Liver (tissue), 3 donors: ENCODE measurements at regions not wholly inside any gene's neighbourhood (a gene's known extent, or its start where the extent isn't known, plus 50 kb on each side); places are given as distances from the start of the nearest gene placed in this dataset.

Source experiments
- FOXA1 ChIP-seq: IDR thresholded peaks from 2 replicates; pipeline ENCODE4 v1.6.1; 2016; ENCODE audit warnings: antibody characterized with exemption
- RAD21 ChIP-seq, 2 donors: IDR thresholded peaks; 2 replicates each; pipeline ENCODE4 v1.6.1; 2016; ENCODE audit warnings: antibody characterized with exemption in 2 of 2, mild to moderate bottlenecking in 2 of 2
- RXRA ChIP-seq, 2 donors: IDR thresholded peaks; 2 replicates each; pipeline ENCODE4 v1.6.1; 2017 to 2018; ENCODE audit warnings: antibody characterized with exemption in 2 of 2, mild to moderate bottlenecking in 1 of 2
- TF ChIP-seq, protein P1 (sequence below): IDR thresholded peaks from 2 replicates; pipeline ENCODE4 v1.6.1; 2016; ENCODE audit warnings: antibody characterized with exemption, mild to moderate bottlenecking
- TF ChIP-seq, protein P2 (sequence below): IDR thresholded peaks from 2 replicates; pipeline ENCODE4 v1.6.1; 2016; ENCODE audit warnings: antibody characterized with exemption
- TF ChIP-seq, protein P3 (sequence below): fragments of 150-350 bp; IDR thresholded peaks from 2 replicates; pipeline ENCODE4 v1.5.1; 2017; ENCODE audit warnings: improper control_type of control experiment, low read depth, low read length; ENCODE audit not compliant: missing input control
- TF ChIP-seq, protein P4 (sequence below): IDR thresholded peaks from 2 replicates; pipeline ENCODE4 v1.6.1; 2016; ENCODE audit warnings: antibody characterized with exemption
- donor health status: healthy.
- donor health status: healthy.

DNA sequence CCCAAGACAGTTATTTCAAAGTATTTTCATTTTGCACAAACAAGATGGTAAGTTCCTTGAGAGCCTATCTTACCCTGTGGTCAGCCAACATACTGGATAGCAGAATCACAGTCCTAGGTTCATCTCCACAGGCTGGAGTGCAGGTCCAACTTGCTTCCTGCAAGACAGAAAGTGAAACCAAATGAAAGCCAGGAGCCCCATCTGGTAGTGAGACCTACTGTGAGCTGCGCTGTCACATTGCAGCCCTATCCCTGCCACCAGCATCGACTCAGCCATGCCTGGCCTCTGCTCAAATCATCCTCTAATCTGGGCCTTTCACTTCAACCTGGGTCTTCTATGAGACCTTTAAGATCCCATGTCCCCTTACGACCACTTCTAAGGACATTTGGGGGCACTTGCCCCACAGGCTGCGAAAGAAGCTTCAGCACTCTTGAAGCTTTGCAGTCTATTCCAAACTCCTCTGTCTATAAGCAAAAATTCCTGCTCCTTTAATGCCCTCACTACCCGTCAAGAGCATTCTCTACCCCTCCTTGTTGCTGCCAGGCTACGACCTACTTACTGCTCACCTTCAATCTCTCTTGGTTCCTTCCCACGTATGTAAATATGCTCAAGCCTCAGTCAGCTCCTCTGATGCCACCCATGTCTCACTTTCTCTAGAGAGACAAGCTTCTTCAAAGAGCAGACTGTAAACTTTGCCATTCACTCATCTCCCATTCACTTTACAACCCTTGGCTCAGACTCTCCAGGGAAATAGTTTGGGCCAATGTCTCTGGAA is 55.9 kb upstream of the TSPAN11 start:
- TF ChIP-seq, protein P1, sequence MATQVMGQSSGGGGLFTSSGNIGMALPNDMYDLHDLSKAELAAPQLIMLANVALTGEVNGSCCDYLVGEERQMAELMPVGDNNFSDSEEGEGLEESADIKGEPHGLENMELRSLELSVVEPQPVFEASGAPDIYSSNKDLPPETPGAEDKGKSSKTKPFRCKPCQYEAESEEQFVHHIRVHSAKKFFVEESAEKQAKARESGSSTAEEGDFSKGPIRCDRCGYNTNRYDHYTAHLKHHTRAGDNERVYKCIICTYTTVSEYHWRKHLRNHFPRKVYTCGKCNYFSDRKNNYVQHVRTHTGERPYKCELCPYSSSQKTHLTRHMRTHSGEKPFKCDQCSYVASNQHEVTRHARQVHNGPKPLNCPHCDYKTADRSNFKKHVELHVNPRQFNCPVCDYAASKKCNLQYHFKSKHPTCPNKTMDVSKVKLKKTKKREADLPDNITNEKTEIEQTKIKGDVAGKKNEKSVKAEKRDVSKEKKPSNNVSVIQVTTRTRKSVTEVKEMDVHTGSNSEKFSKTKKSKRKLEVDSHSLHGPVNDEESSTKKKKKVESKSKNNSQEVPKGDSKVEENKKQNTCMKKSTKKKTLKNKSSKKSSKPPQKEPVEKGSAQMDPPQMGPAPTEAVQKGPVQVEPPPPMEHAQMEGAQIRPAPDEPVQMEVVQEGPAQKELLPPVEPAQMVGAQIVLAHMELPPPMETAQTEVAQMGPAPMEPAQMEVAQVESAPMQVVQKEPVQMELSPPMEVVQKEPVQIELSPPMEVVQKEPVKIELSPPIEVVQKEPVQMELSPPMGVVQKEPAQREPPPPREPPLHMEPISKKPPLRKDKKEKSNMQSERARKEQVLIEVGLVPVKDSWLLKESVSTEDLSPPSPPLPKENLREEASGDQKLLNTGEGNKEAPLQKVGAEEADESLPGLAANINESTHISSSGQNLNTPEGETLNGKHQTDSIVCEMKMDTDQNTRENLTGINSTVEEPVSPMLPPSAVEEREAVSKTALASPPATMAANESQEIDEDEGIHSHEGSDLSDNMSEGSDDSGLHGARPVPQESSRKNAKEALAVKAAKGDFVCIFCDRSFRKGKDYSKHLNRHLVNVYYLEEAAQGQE, result no peak
- TF ChIP-seq, protein P2, sequence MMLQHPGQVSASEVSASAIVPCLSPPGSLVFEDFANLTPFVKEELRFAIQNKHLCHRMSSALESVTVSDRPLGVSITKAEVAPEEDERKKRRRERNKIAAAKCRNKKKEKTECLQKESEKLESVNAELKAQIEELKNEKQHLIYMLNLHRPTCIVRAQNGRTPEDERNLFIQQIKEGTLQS, result no peak
- TF ChIP-seq, protein P3, sequence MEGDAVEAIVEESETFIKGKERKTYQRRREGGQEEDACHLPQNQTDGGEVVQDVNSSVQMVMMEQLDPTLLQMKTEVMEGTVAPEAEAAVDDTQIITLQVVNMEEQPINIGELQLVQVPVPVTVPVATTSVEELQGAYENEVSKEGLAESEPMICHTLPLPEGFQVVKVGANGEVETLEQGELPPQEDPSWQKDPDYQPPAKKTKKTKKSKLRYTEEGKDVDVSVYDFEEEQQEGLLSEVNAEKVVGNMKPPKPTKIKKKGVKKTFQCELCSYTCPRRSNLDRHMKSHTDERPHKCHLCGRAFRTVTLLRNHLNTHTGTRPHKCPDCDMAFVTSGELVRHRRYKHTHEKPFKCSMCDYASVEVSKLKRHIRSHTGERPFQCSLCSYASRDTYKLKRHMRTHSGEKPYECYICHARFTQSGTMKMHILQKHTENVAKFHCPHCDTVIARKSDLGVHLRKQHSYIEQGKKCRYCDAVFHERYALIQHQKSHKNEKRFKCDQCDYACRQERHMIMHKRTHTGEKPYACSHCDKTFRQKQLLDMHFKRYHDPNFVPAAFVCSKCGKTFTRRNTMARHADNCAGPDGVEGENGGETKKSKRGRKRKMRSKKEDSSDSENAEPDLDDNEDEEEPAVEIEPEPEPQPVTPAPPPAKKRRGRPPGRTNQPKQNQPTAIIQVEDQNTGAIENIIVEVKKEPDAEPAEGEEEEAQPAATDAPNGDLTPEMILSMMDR, result no peak
- TF ChIP-seq FOXA1, result no peak
- TF ChIP-seq, protein P4, sequence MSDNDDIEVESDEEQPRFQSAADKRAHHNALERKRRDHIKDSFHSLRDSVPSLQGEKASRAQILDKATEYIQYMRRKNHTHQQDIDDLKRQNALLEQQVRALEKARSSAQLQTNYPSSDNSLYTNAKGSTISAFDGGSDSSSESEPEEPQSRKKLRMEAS, result no peak
- TF ChIP-seq RXRA (IDR thresholded peaks at IDR 0.05), result no peak
- TF ChIP-seq RAD21 (IDR thresholded peaks at IDR 0.05), result no peak
